Panc1 (cell line): ENCODE measurements at regions not wholly inside any gene's neighbourhood (a gene's known extent, or its start where the extent isn't known, plus 50 kb on each side); places are given as distances from the start of the nearest gene placed in this dataset.

ENCODE experiments used
- ATAC-seq: fragments of 200-7000 bp; cut with Tn5 transposase; 2 replicates; pipeline ENCODE4 v1.9.1; 2020; ENCODE audit warnings: mild to moderate bottlenecking, moderate library complexity
- BruUV-seq: library from RNA; stranded (reverse); fragments of 400-500 nt; replicated peaks from 2 replicates; lab custom pipeline; 2021; lab: Mats Ljungman, UMichigan
- CTCF ChIA-PET: fragments of 300-600 bp; sonication (Branson Sonifier 250); formaldehyde crosslinking; loops from one replicate; lab custom pipeline; 2022; ENCODE audit warnings: antibody characterized with exemption; lab: Charles Lee
- POLR2A ChIA-PET: fragments of 300-600 bp; sonication (Branson Sonifier 250); formaldehyde crosslinking; loops from one replicate; lab custom pipeline; 2022; ENCODE audit warnings: antibody characterized with exemption; lab: Charles Lee
- DNase-seq: peaks from one replicate; pipeline ENCODE4 v3.0.0-alpha.2; 2010; ENCODE audit warnings: low read depth, low spot score
- H3K27ac ChIP-seq: 2 replicates; pipeline ENCODE4 v1.5.1; 2011; ENCODE audit warnings: mild to moderate bottlenecking, low read length, inconsistent platforms
- H3K27me3 ChIP-seq: fragments of 200-500 bp; sonication (Bioruptor generic); 2 replicates; pipeline ENCODE4 v1.6.0; 2014; ENCODE audit warnings: low read length, inconsistent platforms; ENCODE audit not compliant: control insufficient read depth, insufficient read depth
- H3K36me3 ChIP-seq: fragments of 200-500 bp; sonication (Bioruptor generic); 2 replicates; pipeline ENCODE4 v1.5.1; 2014; ENCODE audit warnings: inconsistent platforms, mild to moderate bottlenecking, low read length, moderate library complexity; ENCODE audit not compliant: control insufficient read depth, insufficient read depth
- H3K4me1 ChIP-seq: 2 replicates; pipeline ENCODE4 v1.5.1; 2011; ENCODE audit warnings: inconsistent platforms, mild to moderate bottlenecking, low read length, moderate library complexity; ENCODE audit not compliant: control insufficient read depth, insufficient read depth
- H3K4me3 ChIP-seq, 2 experiments: 2 replicates each; pipeline ENCODE4 v1.5.1; 2011 to 2012; ENCODE audit warnings: low read depth in 2 of 2, low read length in 2 of 2, mild to moderate bottlenecking in 2 of 2, inconsistent platforms in 1 of 2, moderate library complexity in 1 of 2
- H3K9me3 ChIP-seq: fragments of 200-500 bp; sonication (Bioruptor generic); 2 replicates; pipeline ENCODE4 v1.5.1; 2014; ENCODE audit warnings: low read depth, mild to moderate bottlenecking, inconsistent platforms, low read length, moderate library complexity; ENCODE audit not compliant: control insufficient read depth, insufficient read depth
- CTCF ChIP-seq: fragments of 450-650 bp; IDR thresholded peaks from 2 replicates; pipeline ENCODE4 v1.5.1; 2017; ENCODE audit warnings: mild to moderate bottlenecking
- POLR2AphosphoS5 ChIP-seq: IDR thresholded peaks from 2 replicates; pipeline ENCODE4 v1.6.1; 2012; ENCODE audit warnings: mild to moderate bottlenecking, low read depth, low read length, moderate library complexity
- REST ChIP-seq, 2 experiments: IDR thresholded peaks; 2 replicates each; pipeline ENCODE4 v1.6.1; 2011 to 2012; ENCODE audit warnings: low read depth in 2 of 2, control low read depth in 1 of 2, low read length in 1 of 2, mild to moderate bottlenecking in 1 of 2, moderate library complexity in 1 of 2; ENCODE audit not compliant: insufficient read depth in 1 of 2
- SIN3A ChIP-seq: IDR thresholded peaks from 2 replicates; pipeline ENCODE4 v1.6.1; 2012; ENCODE audit warnings: low read depth, mild to moderate bottlenecking, low read length, moderate library complexity, borderline replicate concordance; ENCODE audit not compliant: insufficient read depth
- TCF7L2 ChIP-seq: IDR thresholded peaks from 2 replicates; pipeline ENCODE4 v1.6.1; 2011; ENCODE audit warnings: mild to moderate bottlenecking, low read depth, low read length, inconsistent platforms
- in situ Hi-C: cut with HindIII; loops from 2 replicates; pipeline ENCODE4 v1.10.0; 2016; ENCODE audit warnings: low sequenced_read_pairs, low pct_unique_long_range_greater_than_20kb
- intact Hi-C: fragments of 100-400 bp; cut with micrococcal nuclease; formaldehyde crosslinking; loops from one replicate; pipeline ENCODE4 v1.10.0; 2022; ENCODE audit not compliant: unreplicated experiment

DNA sequence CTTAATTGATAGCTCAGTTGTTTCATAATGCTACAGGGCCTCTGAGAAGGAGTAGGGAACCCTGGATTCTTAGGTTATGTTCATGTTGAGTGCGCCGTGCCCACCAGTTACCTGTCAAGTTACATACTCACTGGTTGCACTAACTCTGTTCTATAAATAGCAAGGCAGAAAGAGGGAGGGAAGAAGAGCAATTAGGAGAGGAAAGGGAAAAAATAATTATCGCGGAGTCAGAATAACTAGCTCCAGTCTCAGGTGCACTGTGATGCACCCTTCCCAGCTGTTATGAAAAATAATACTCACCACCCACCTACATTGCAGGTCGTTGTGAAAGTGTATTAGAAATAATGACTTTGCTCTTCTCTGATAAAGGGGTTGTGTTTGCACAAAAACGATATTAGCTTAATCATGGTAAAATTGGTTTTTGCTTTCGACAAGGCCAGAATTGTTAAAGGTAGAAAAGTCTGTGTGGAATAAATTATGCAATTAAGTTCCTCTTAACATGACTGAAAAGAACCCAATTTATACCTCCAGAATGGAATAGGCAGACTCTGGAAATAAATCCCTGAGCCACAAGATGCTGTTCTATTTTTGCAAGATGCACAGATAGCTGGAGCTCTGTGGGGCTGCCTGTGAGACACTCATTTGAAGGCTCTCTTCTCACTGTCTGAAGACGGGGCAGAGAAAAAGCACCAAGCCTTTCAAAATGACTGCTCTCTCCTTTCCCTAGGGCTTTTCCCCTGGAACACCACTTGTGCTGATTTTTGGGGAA lies 137.6 kb upstream of the PITRM1 start:
- CTCF ChIA-PET, result no interaction called here
- BruUV-seq, result no TSS peak
- no peaks in the 10 kb centered on the region for H3K27me3 ChIP-seq
- in situ Hi-C loops, result no loop called here
- TF ChIP-seq POLR2AphosphoS5, result no peak
- TF ChIP-seq TCF7L2, result no peak
- TF ChIP-seq SIN3A, result no peak
- no peak for TF ChIP-seq CTCF
- DNase-seq (no peak), ATAC-seq (no peak)
- no peak overlapping the region for H3K4me3 ChIP-seq
- no peaks in the 10 kb centered on the region for H3K9me3 ChIP-seq
- intact Hi-C loops, result no loop called here
- no peak overlapping the region for H3K27ac ChIP-seq
- H3K4me1 ChIP-seq, result no peaks in the 10 kb centered on the region
- no peaks in the 10 kb centered on the region for H3K36me3 ChIP-seq
- POLR2A ChIA-PET, result no interaction called here

DNA sequence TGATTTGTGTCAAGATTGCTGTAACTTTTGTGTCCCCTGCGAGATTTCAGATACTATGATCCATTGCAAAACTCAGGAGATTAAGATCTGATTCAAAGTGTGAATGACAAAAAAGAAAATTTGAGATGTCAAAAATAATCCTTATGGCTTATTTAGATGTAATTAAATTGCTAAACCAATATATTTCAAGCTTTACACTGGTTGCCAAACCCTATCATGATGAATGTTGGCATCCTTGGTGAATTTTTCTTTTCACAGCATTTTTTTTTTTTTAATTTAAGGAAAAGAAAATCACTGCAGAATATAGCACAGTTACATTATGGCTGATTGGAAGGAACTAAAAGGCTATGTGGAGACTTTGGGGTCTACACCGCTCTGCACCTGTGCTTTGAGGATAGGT lies 133.5 kb upstream of the PITRM1 start:
- H3K36me3 ChIP-seq, result no peaks in the 10 kb centered on the region
- intact Hi-C loops, result no loop called here
- no peaks in the 10 kb centered on the region for H3K27me3 ChIP-seq
- no peaks in the 10 kb centered on the region for H3K9me3 ChIP-seq
- no peak for DNase-seq
- in situ Hi-C loops, result no loop called here
- no peak for TF ChIP-seq SIN3A
- no peak for TF ChIP-seq POLR2AphosphoS5
- no peak for TF ChIP-seq TCF7L2
- no peak for TF ChIP-seq CTCF
- no peak for TF ChIP-seq REST (IDR thresholded peaks at IDR 0.05; ENCODE audit: insufficient read depth in 1 of 2, low read depth in 2 of 2, low read length in 1 of 2)
- no TSS peak for BruUV-seq
- POLR2A ChIA-PET, result no interaction called here
- H3K4me1 ChIP-seq, result no peaks in the 10 kb centered on the region
- CTCF ChIA-PET, result no interaction called here
- H3K4me3 ChIP-seq, result no peak overlapping the region
- H3K27ac ChIP-seq, result no peak overlapping the region
- no peak for ATAC-seq
